MCF 10A (cell line): ENCODE measurements at regions not wholly inside any gene's neighbourhood (a gene's known extent, or its start where the extent isn't known, plus 50 kb on each side); places are given as distances from the start of the nearest gene placed in this dataset.

Experiments
- BruUV-seq: library from RNA; stranded (reverse); fragments of 400-500 nt; replicated peaks from 2 replicates; lab custom pipeline; 2021; lab: Mats Ljungman, UMichigan
- CTCF ChIA-PET: fragments of 300-600 bp; sonication (Branson Sonifier 250); formaldehyde crosslinking; extraction: SDS; loops from one replicate; lab custom pipeline; 2021; ENCODE audit warnings: antibody characterized with exemption, inconsistent platforms; lab: Yijun Ruan, JAX
- POLR2A ChIA-PET: fragments of 300-600, 350-650 bp; sonication (Branson Sonifier 250); formaldehyde crosslinking; extraction: SDS; loops from one replicate; lab custom pipeline; 2020; ENCODE audit warnings: antibody characterized with exemption, inconsistent platforms; lab: Yijun Ruan, JAX
- DNase-seq: peaks from one replicate; pipeline ENCODE4 v3.0.0-alpha.2; 2018; ENCODE audit not compliant: unreplicated experiment
- H3K27ac Mint-ChIP-seq: one replicate; pipeline ENCODE4 v1.8.0; 2022; ENCODE audit warnings: mild to moderate bottlenecking, low read depth, mixed read lengths; ENCODE audit not compliant: unreplicated experiment
- H3K27me3 Mint-ChIP-seq: one replicate; pipeline ENCODE4 v1.8.0; 2022; ENCODE audit warnings: mixed read lengths; ENCODE audit not compliant: insufficient read depth, unreplicated experiment
- H3K36me3 Mint-ChIP-seq: one replicate; pipeline ENCODE4 v1.8.0; 2022; ENCODE audit warnings: mild to moderate bottlenecking, moderate library complexity, mixed read lengths; ENCODE audit not compliant: insufficient read depth, unreplicated experiment
- H3K4me1 Mint-ChIP-seq: one replicate; pipeline ENCODE4 v1.8.0; 2022; ENCODE audit warnings: mixed read lengths; ENCODE audit not compliant: insufficient read depth, unreplicated experiment
- H3K4me3 Mint-ChIP-seq: one replicate; pipeline ENCODE4 v1.8.0; 2022; ENCODE audit warnings: mild to moderate bottlenecking, moderate library complexity, mixed read lengths; ENCODE audit not compliant: unreplicated experiment
- H3K9me3 Mint-ChIP-seq: one replicate; pipeline ENCODE4 v1.8.0; 2022; ENCODE audit warnings: mixed read lengths; ENCODE audit not compliant: unreplicated experiment
- CTCF ChIP-seq: fragments of 200-600 bp; IDR thresholded peaks from one replicate; pipeline ENCODE4 v1.8.0; 2022; ENCODE audit warnings: antibody characterized with exemption, mild to moderate bottlenecking; ENCODE audit not compliant: unreplicated experiment
- intact Hi-C: fragments of 100-400 bp; cut with micrococcal nuclease; formaldehyde crosslinking; loops from 2 replicates; pipeline ENCODE4 v1.14.1; 2022

- no TSS peak for BruUV-seq
These were observed 104.3 kb upstream of the CAV2 start for GRCh38 chr7:116395141-116395791.

GRCh38 chr7:116398672-116399071 is 100.9 kb upstream of the CAV2 start:
- Mint-ChIP-seq H3K27ac (no peak overlapping the region), H3K27me3 (no peaks in the 10 kb centered on the region), H3K36me3 (peaks cover 6% of the 10 kb centered on the region), H3K9me3 (peaks cover 8% of the 10 kb centered on the region), H3K4me3 (no peak overlapping the region), H3K4me1 (peaks cover 32% of the 10 kb centered on the region)
- ChIA-PET POLR2A (interaction anchor here (0.9 kb wide), 1 partner anchor 10 kb away, joined by 3 read pairs; no protein-coding TSS in a partner anchor), CTCF (no interaction called here)
- BruUV-seq: no TSS peak
- DNase-seq: no peak
- intact Hi-C loops: no loop called here
- TF ChIP-seq CTCF: no peak

More at GRCh38 chr7:116395141-116395791, 104.3 kb upstream of the CAV2 start:
- Mint-ChIP-seq H3K4me1 (peaks cover 38% of the 10 kb centered on the region), H3K4me3 (no peak overlapping the region), H3K36me3 (peaks cover 6% of the 10 kb centered on the region), H3K9me3 (peaks cover 8% of the 10 kb centered on the region), H3K27me3 (no peaks in the 10 kb centered on the region), H3K27ac (peak overlapping the region; percentile 80)
- ChIA-PET POLR2A (interaction anchor here (0.6 to 2.4 kb wide), 21 partner anchors 12 to 1969 kb away, joined by 3 to 7 read pairs (median 4); partner anchors contain the start of gene CAV2), CTCF (interaction anchor here (0.7 to 0.8 kb wide), 2 partner anchors 28 to 1867 kb away, joined by 3 read pairs; no protein-coding TSS in a partner anchor)
- no peak for TF ChIP-seq CTCF
- DNase-seq: peak; percentile 89
- intact Hi-C loops: loop anchor here (1.0 kb wide), 1 partner anchor 40 kb away; no protein-coding TSS in a partner anchor

GRCh38 chr7:116399819-116400218 is 99.7 kb upstream of the CAV2 start:
- peaks cover 6% of the 10 kb centered on the region for H3K36me3 Mint-ChIP-seq
- peaks cover 24% of the 10 kb centered on the region for H3K4me1 Mint-ChIP-seq
- no TSS peak for BruUV-seq
- H3K4me3 Mint-ChIP-seq: no peak overlapping the region
- peak overlapping the region; percentile 49 for H3K27ac Mint-ChIP-seq
- CTCF ChIA-PET: interaction anchor here (0.5 to 2.2 kb wide), 5 partner anchors 8 to 191 kb away, joined by 3 to 10 read pairs (median 4); no protein-coding TSS in a partner anchor
- intact Hi-C loops: no loop called here
- H3K27me3 Mint-ChIP-seq: no peaks in the 10 kb centered on the region
- TF ChIP-seq CTCF: no peak
- POLR2A ChIA-PET: interaction anchor here (0.6 to 2.0 kb wide), 7 partner anchors 23 to 127 kb away, joined by 3 to 7 read pairs (median 3); no protein-coding TSS in a partner anchor
- H3K9me3 Mint-ChIP-seq: peaks cover 8% of the 10 kb centered on the region
- DNase-seq: no peak

- POLR2A ChIA-PET: interaction anchor here (0.6 to 2.0 kb wide), 7 partner anchors 23 to 128 kb away, joined by 3 to 7 read pairs (median 3); no protein-coding TSS in a partner anchor
- H3K27me3 Mint-ChIP-seq: no peaks in the 10 kb centered on the region
- no TSS peak for BruUV-seq
- H3K27ac Mint-ChIP-seq: peak overlapping the region; percentile 49
- TF ChIP-seq CTCF: no peak
- CTCF ChIA-PET: interaction anchor here (0.5 to 2.2 kb wide), 5 partner anchors 12 to 404 kb away, joined by 4 to 10 read pairs (median 4); no protein-coding TSS in a partner anchor
- no peak for DNase-seq
- peaks cover 8% of the 10 kb centered on the region for H3K9me3 Mint-ChIP-seq
- no peak overlapping the region for H3K4me3 Mint-ChIP-seq
- H3K4me1 Mint-ChIP-seq: peaks cover 18% of the 10 kb centered on the region
- peaks cover 6% of the 10 kb centered on the region for H3K36me3 Mint-ChIP-seq
- intact Hi-C loops: no loop called here
These were observed 99.0 kb upstream of the CAV2 start for GRCh38 chr7:116400522-116400921.
